ENCODE measurements at regions not wholly inside any gene's neighbourhood (a gene's known extent, or its start where the extent isn't known, plus 50 kb on each side); places are given as distances from the start of the nearest gene placed in this dataset.

GRCh38 chr4:54386042-54386669 is 157.1 kb downstream of the PDGFRA start:
- TF ChIP-seq CTCF (IDR thresholded peaks at IDR 0.05; ENCODE audit: low read length): no peak
- no peak for TF ChIP-seq EZH2 (optimal IDR thresholded peaks at IDR 0.05; ENCODE audit: low read depth, low read length)
